Right forelimb (tissue), 1 donor: ENCODE measurements at regions not wholly inside any gene's neighbourhood (a gene's known extent, or its start where the extent isn't known, plus 50 kb on each side); places are given as distances from the start of the nearest gene placed in this dataset.

Experiments
- DNase-seq: peaks from one replicate; pipeline ENCODE4 v3.0.0-alpha.2; 2018

DNA sequence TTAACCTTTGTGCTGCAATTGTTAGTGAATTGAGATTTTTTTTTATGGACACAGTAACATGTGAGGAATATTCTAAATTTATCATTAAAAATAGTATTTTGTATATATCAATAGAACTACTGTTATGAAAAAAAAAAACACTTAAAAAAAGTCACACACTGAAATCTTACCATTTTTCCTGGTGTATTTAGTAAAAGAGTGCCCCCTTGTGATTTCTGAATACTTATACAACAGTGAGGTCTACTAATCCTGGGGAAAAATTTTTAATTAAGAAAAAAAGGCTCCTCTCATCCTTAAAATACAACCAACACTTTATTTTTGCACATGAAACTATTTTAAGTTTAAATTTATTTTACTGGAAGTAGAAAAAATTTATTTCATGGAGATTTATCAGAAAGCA, 56.4 kb upstream of the SPOCK3 start:
- DNase-seq: no peak

DNA sequence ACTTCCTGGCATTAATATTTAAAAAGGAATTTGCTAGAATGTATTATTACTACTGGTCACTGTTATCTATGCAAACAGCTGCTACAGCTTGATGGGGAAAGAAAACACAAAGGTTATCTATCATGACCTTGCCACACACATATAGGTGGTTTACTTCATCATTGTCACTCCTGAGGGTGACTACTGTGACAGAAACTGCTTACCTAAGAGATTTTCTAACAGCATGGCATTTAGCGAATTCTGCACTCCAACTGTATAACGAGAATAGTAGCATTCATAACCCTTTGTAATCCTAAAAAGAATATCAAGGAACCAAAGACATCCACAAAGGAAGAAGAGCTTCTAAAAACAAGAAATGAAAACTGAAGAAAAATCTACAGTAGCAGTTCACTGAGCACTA, 74.6 kb upstream of the SPOCK3 start:
- no peak for DNase-seq

- DNase-seq: no peak
Measured at GRCh38 chr4:167321299-167321698, 87.0 kb upstream of the SPOCK3 start.

GRCh38 chr4:167339781-167340180, 105.5 kb upstream of the SPOCK3 start:
- DNase-seq: no peak

GRCh38 chr4:167359711-167360110, 125.4 kb upstream of the SPOCK3 start:
- DNase-seq: no peak

- no peak for DNase-seq
Measured at GRCh38 chr4:167379076-167379835, 145.0 kb upstream of the SPOCK3 start.

- no peak for DNase-seq
Measured at GRCh38 chr4:167380964-167381363, 146.7 kb upstream of the SPOCK3 start.

DNA sequence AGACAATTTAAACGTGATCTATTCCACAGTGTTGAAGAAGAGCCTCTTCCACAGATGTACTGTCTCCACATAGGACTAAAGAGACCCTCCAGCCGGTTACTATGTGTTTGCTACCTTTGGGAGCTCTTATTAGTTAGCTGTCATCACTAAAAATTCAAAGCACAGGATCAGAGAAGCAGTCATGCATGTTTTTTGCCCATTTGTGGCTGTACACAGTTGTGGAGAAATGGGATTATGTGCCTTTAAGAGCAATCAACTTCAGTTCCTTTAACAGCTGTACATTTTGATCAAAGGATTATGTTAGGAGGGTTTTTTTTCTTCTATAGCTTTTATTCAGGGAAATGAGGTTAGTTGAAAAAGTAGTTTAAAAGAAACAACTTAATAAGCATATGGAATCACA, 149.0 kb upstream of the SPOCK3 start:
- no peak for DNase-seq

- no peak for DNase-seq
Measured at GRCh38 chr4:167397586-167397985, 163.3 kb upstream of the SPOCK3 start.

DNA sequence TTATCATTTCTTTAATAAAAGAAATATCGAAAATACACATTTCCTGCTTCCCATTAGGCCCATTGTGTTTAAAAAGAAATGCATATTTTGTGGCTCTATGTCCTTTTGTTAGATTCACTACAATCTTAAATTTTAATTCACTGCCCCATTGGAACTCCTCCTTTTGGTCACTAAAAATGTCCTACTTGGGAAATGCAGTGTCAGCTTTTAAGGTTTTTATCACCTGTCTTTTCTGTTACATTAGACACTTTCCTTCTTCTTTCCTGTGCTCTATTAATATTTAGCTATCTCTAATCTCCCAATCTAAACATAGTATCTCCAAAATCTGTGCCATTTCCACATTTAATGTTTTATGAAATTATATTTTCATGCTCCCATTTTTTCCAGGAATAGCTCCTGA, 164.9 kb upstream of the SPOCK3 start:
- no peak for DNase-seq

DNA sequence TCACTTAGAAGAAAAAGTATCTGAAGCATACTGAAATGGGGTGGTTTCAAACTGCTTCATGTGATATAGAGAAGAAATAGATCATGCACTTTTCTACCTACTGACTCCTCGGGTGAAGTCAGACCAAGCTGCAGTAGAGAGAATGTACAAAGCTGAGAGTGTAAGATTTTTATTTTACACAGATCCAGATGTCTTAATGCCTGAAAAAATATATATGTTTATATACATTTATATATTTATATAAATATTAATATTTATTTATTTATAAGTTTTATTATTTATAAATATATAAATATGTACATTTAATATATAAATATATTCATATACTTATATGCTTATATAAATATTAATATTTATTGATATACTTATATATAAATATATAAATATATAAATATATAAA, 171.9 kb upstream of the SPOCK3 start:
- DNase-seq: no peak

- DNase-seq: no peak
Measured at GRCh38 chr4:167415461-167415860, 181.2 kb upstream of the SPOCK3 start.

- no peak for DNase-seq
Measured at GRCh38 chr4:167419468-167420140, 185.3 kb upstream of the SPOCK3 start.

DNA sequence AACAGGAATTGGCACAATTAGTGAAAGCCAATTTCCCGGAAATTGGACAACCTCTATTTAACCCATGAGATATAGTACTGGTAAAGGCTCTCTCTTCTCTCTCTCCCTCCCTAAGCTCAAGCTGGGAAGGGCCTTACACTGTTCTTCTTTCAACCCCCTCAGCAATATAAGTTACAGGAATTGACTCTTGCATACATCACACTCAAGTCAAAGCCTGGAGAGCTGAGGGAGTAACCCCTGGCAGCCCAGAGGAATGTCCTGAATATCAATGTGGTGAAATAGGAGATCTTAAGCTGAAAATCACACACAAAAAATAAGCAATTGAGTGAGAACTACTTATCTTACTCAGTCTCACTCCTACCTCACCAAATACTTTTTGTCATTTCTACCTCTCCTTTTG, 186.9 kb upstream of the SPOCK3 start:
- no peak for DNase-seq

GRCh38 chr4:167424341-167425256, 190.3 kb upstream of the SPOCK3 start:
- DNase-seq: no peak

GRCh38 chr4:167428156-167428555, 193.9 kb upstream of the SPOCK3 start:
- DNase-seq: no peak

DNA sequence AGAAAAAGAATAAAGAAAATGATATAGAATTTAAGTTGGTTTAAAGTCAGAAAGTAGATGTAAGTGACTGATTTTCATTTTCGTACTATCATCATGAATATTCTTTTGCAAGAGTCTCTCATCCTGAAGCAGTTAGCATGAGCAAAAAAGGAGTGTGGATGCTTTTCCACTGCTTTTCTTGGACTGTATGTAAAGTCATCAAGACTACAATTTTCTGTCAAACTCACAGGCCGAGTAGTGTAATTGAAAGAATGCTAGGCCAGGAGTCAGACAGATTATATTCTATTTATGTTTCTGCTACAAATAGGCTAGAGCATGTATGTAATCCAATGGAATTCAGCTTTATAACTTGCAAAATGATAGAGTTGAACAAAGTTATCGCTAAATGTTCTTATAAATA, 197.1 kb upstream of the SPOCK3 start:
- DNase-seq: no peak

DNA sequence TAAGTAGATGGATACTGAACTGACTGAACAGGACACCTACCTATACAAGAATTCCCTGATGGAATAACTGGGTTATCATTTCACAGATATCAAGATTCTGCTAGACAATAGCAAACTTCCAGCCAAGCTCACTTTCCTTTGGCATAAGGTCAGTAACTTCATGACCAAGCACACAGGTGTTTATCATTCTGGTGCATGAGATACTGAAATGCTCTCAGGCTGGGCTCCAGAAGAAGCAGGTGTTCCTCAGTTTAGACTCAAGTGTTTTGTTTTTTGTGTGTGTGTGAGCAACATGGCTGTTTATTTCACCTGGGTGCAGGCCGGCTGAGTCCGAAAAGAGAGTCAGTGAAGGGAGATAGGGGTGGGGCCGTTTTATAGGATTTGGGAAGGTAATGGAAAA, 201.5 kb upstream of the SPOCK3 start:
- DNase-seq: no peak

- no peak for DNase-seq
Measured at GRCh38 chr4:167443841-167444240, 209.5 kb upstream of the SPOCK3 start.

DNA sequence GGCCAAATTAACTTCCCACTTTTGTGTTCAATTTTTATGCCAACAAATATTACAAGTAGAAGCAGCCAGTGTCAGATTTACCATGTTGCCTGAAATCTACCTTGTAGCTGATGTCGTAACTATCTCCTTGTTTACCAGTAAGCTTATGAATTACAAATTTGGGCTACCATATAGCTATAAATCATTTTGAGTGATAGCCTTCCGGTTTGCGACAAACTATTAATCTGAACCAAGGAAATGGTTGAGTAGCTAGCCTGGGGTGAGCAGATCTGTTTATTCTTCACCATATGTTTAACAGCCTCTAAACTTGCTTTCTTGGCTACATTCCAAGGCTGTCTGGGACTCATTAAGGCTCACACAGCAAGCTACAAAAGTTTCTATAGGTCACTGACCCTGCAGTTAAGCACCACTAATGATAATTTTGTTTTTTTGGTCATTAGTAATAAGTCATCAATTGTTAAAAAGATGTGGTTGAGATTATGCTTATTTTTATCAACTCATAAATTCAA, 218.7 kb upstream of the SPOCK3 start:
- no peak for DNase-seq

GRCh38 chr4:167456619-167457018, 222.3 kb upstream of the SPOCK3 start:
- no peak for DNase-seq

DNA sequence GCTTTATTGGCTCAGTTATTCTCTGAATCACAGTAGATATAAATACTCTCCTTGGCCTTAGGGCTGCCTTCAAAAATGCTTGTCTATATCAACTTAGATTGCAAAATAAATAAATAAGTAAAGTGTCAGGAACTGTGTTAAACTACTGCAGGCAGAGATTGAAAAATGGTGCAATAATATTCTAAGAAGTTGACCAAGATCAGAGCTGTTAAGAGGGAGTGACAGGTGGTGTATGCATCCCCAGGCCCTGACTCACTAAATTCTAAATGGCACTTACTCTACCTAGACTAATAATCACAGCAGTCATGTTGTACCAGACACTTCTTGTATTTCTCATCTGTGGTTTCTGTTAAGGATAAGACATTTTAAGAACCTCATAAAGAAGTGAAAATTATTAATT, 235.1 kb upstream of the SPOCK3 start:
- DNase-seq: no peak

- DNase-seq: no peak
Measured at GRCh38 chr4:167475951-167476350, 241.7 kb upstream of the SPOCK3 start.
